OCI-LY7 (cell line): ENCODE measurements at regions not wholly inside any gene's neighbourhood (a gene's known extent, or its start where the extent isn't known, plus 50 kb on each side); places are given as distances from the start of the nearest gene placed in this dataset.

ENCODE experiments used
- EZH2phosphoT487 ChIP-seq: fragments of 200-600 bp; sonication (generic); IDR thresholded peaks from 2 replicates; pipeline ENCODE4 v1.6.1; 2018; ENCODE audit warnings: low read depth, borderline replicate concordance, mild to moderate bottlenecking, mixed run types, antibody characterized with exemption, low read length, moderate library complexity, mixed read lengths
- TF ChIP-seq, protein P1 (sequence below): fragments of 200-600 bp; sonication (generic); conservative IDR thresholded peaks from 2 replicates; pipeline ENCODE4 v1.5.1; 2014; ENCODE audit warnings: mild to moderate bottlenecking, antibody characterized with exemption, low read length, moderate library complexity, mixed read lengths

- TF ChIP-seq, protein P1, sequence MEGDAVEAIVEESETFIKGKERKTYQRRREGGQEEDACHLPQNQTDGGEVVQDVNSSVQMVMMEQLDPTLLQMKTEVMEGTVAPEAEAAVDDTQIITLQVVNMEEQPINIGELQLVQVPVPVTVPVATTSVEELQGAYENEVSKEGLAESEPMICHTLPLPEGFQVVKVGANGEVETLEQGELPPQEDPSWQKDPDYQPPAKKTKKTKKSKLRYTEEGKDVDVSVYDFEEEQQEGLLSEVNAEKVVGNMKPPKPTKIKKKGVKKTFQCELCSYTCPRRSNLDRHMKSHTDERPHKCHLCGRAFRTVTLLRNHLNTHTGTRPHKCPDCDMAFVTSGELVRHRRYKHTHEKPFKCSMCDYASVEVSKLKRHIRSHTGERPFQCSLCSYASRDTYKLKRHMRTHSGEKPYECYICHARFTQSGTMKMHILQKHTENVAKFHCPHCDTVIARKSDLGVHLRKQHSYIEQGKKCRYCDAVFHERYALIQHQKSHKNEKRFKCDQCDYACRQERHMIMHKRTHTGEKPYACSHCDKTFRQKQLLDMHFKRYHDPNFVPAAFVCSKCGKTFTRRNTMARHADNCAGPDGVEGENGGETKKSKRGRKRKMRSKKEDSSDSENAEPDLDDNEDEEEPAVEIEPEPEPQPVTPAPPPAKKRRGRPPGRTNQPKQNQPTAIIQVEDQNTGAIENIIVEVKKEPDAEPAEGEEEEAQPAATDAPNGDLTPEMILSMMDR: no peak
- no peak for TF ChIP-seq EZH2phosphoT487
These were observed 1261.0 kb upstream of the ATXN8OS start for GRCh38 chr13:68846663-68847062.
